Mucosa of gallbladder (tissue), 1 donor: ENCODE measurements at regions not wholly inside any gene's neighbourhood (a gene's known extent, or its start where the extent isn't known, plus 50 kb on each side); places are given as distances from the start of the nearest gene placed in this dataset.

Experiments
- DNase-seq: peaks from one replicate; pipeline ENCODE4 v3.0.0-alpha.2; 2020; ENCODE audit warnings: low spot score
- donor health status: DM: no; HTN: no; CAD: no.

GRCh38 chr12:111110556-111110955 lies 190.2 kb upstream of the MYL2 start:
- no peak for DNase-seq

- no peak for DNase-seq
Measured at GRCh38 chr12:111108726-111109125, 188.3 kb upstream of the MYL2 start.

GRCh38 chr12:111107392-111108178 lies 187.2 kb upstream of the MYL2 start:
- DNase-seq = no peak

- no peak for DNase-seq
Measured at GRCh38 chr12:111105294-111105693, 184.9 kb upstream of the MYL2 start.

- no peak for DNase-seq
Measured at GRCh38 chr12:111103583-111103982, 183.2 kb upstream of the MYL2 start.

GRCh38 chr12:111102102-111102739 lies 181.8 kb upstream of the MYL2 start:
- DNase-seq = no peak

GRCh38 chr12:111101003-111101402 lies 180.6 kb upstream of the MYL2 start:
- DNase-seq = no peak

- no peak for DNase-seq
Measured at GRCh38 chr12:111100554-111100953, 180.2 kb upstream of the MYL2 start.

GRCh38 chr12:111100003-111100402 lies 179.6 kb upstream of the MYL2 start:
- no peak for DNase-seq

- DNase-seq = no peak
Measured at GRCh38 chr12:111099186-111099585, 178.8 kb upstream of the MYL2 start.

- no peak for DNase-seq
Measured at GRCh38 chr12:111094157-111095010, 174.0 kb upstream of the MYL2 start.

- no peak for DNase-seq
Measured at GRCh38 chr12:111093428-111094142, 173.2 kb upstream of the MYL2 start.

- DNase-seq = no peak
Measured at GRCh38 chr12:111091051-111091450, 170.7 kb upstream of the MYL2 start.

- no peak for DNase-seq
Measured at GRCh38 chr12:111089616-111090015, 169.2 kb upstream of the MYL2 start.

GRCh38 chr12:111088409-111088808 lies 168.0 kb upstream of the MYL2 start:
- DNase-seq = no peak

- DNase-seq = no peak
Measured at GRCh38 chr12:111086947-111087700, 166.7 kb upstream of the MYL2 start.

GRCh38 chr12:111085096-111085495 lies 164.7 kb upstream of the MYL2 start:
- no peak for DNase-seq

- no peak for DNase-seq
Measured at GRCh38 chr12:111084605-111085004, 164.2 kb upstream of the MYL2 start.

- DNase-seq = no peak
Measured at GRCh38 chr12:111084158-111084557, 163.8 kb upstream of the MYL2 start.

GRCh38 chr12:111081600-111081999 lies 161.2 kb upstream of the MYL2 start:
- no peak for DNase-seq

- no peak for DNase-seq
Measured at GRCh38 chr12:111078731-111079130, 158.4 kb upstream of the MYL2 start.
